ENCODE measurements at regions not wholly inside any gene's neighbourhood (a gene's known extent, or its start where the extent isn't known, plus 50 kb on each side); places are given as distances from the start of the nearest gene placed in this dataset.

DNA sequence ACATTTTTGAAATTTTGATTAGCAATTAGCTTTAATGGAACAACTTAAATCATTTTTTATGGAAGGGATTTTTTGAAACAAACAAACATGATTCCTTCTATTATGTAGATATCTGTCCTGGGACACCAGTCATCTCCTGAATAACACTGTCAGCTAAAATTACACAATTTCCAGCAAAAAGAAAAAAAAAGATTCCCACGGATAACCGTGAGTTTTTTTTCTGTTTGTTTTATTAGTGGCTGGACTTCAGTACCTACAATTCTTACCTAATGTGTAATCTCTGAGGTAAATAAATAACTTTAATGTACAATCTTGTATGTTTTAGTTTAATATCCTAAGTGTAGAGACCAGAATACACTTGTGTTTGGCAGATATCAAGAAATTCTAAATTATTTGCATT, 126.6 kb upstream of the KYNU start:
- CTCF ChIA-PET, result no interaction called here

DNA sequence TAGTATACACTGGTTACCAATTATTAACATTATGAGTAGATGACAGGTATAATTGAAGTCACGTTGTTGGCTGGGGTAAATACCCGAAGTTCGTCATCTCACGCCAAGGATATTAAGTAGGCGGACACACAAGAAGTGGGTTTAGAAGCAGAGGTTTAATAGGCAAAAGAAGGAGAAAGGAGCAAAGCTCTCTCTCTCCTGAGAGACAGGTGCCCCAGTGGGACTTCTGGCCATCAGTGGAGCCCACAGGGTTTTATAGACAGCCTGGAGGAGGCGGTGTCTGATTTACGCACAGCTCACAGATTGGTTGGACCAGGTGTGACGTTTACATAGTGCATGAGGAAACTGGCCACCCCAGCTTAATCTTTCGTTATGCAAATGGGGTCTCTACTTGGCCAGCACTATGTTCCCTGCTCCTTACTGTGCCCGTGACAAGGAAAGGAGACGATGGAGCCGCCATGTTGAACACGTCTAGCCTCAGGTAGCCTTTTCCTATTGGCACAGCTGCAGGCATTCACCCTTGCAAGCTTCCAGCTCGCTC, 128.8 kb upstream of the KYNU start:
- DNase-seq (no peak), ATAC-seq (replicated peaks in 1 of 4) (no peak)
- no peaks in the 10 kb centered on the region for H3K27me3 Mint-ChIP-seq
- Histone ChIP-seq H3K9me3 (no peaks in the 10 kb centered on the region), H3K27me3 (replicated peaks in 1 of 2; ENCODE audit: control insufficient read depth in 2 of 2, extremely low read depth in 1 of 2, insufficient read depth in 2 of 2, low read length in 1 of 2) (no peaks in the 10 kb centered on the region), H3K27ac (ENCODE audit: low read length) (no peak overlapping the region), H3K36me3 (ENCODE audit: control insufficient read depth in 2 of 2, extremely low read depth in 1 of 2, insufficient read depth in 1 of 2, low read length in 1 of 2) (no peaks in the 10 kb centered on the region), H3K4me1 (ENCODE audit: control insufficient read depth in 1 of 2, extremely low read depth in 1 of 2, insufficient read depth in 2 of 2, low read length in 2 of 2) (no peaks in the 10 kb centered on the region), H3K4me3 (ENCODE audit: control insufficient read depth in 1 of 2, extremely low read depth in 1 of 2, low read length in 1 of 2) (no peak overlapping the region)
- no peaks in the 10 kb centered on the region for H3K36me3 Mint-ChIP-seq
- H3K9me3 Mint-ChIP-seq, result peaks cover 4 to 8% (median 7%) of the 10 kb centered on the region in 3 donors
- H3K4me1 Mint-ChIP-seq, result no peaks in the 10 kb centered on the region
- 91% methylated on average over 10 of the region's 14 CpGs for WGBS (ENCODE audit: insufficient coverage)
- H3K4me3 Mint-ChIP-seq, result no peak overlapping the region
- CTCF ChIA-PET, result no interaction called here
- no peak overlapping the region for H3K27ac Mint-ChIP-seq
- POLR2A ChIA-PET, result no interaction called here

More for the DNA sequence above, 126.6 kb upstream of the KYNU start:
- Mint-ChIP-seq H3K36me3 (no peaks in the 10 kb centered on the region), H3K9me3 (peaks cover 2 to 9% (median 8%) of the 10 kb centered on the region in 3 donors), H3K4me3 (no peak overlapping the region), H3K27me3 (no peaks in the 10 kb centered on the region), H3K27ac (no peak overlapping the region), H3K4me1 (no peaks in the 10 kb centered on the region)
- Histone ChIP-seq H3K9me3 (no peaks in the 10 kb centered on the region), H3K4me1 (ENCODE audit: control insufficient read depth in 1 of 2, extremely low read depth in 1 of 2, insufficient read depth in 2 of 2, low read length in 2 of 2) (no peaks in the 10 kb centered on the region), H3K36me3 (ENCODE audit: control insufficient read depth in 2 of 2, extremely low read depth in 1 of 2, insufficient read depth in 1 of 2, low read length in 1 of 2) (no peaks in the 10 kb centered on the region), H3K27me3 (replicated peaks in 1 of 2; ENCODE audit: control insufficient read depth in 2 of 2, extremely low read depth in 1 of 2, insufficient read depth in 2 of 2, low read length in 1 of 2) (no peaks in the 10 kb centered on the region), H3K27ac (ENCODE audit: low read length) (no peak overlapping the region), H3K4me3 (ENCODE audit: control insufficient read depth in 1 of 2, extremely low read depth in 1 of 2, low read length in 1 of 2) (no peak overlapping the region)
- ATAC-seq (replicated peaks in 1 of 4), result no peak
- no CpG with 5 or more reads among the region's 2 CpGs for WGBS (ENCODE audit: insufficient coverage)
- POLR2A ChIA-PET, result no interaction called here
- DNase-seq, result no peak

DNA sequence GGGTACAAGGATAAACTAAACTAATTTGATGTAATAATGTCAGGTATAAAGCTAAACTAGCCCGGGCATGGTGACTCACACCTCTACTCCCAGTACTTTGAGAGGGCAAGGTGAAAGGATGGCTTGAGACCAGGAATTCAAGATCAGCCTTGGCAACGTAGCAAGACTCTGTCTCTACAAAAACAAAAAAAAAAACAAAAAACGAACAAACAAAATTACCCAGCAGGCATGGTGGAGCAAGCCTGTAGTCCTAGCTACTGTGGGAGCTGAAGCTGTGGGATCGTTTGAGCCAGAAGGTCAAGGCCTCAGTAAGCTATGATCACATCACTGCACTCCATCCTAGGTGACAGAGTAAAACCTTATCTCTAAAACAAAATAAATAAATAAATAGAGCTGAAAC, 131.8 kb upstream of the KYNU start:
- Mint-ChIP-seq H3K27ac (no peak overlapping the region), H3K27me3 (no peaks in the 10 kb centered on the region), H3K9me3 (peaks cover 0 to 6% (median 0%) of the 10 kb centered on the region in 3 donors), H3K4me1 (no peaks in the 10 kb centered on the region), H3K36me3 (no peaks in the 10 kb centered on the region), H3K4me3 (no peak overlapping the region)
- POLR2A ChIA-PET, result no interaction called here
- no CpG with 5 or more reads among the region's 4 CpGs for WGBS (ENCODE audit: insufficient coverage)
- H3K4me1 ChIP-seq (ENCODE audit: control insufficient read depth in 1 of 2, extremely low read depth in 1 of 2, insufficient read depth in 2 of 2, low read length in 2 of 2), result no peaks in the 10 kb centered on the region
- H3K9me3 ChIP-seq, result no peaks in the 10 kb centered on the region
- no peak overlapping the region for H3K27ac ChIP-seq (ENCODE audit: low read length)
- no peaks in the 10 kb centered on the region for H3K27me3 ChIP-seq (replicated peaks in 1 of 2; ENCODE audit: control insufficient read depth in 2 of 2, extremely low read depth in 1 of 2, insufficient read depth in 2 of 2, low read length in 1 of 2)
- no peak for DNase-seq
- no peak for ATAC-seq (replicated peaks in 1 of 4)
- H3K36me3 ChIP-seq (ENCODE audit: control insufficient read depth in 2 of 2, extremely low read depth in 1 of 2, insufficient read depth in 1 of 2, low read length in 1 of 2), result no peaks in the 10 kb centered on the region
- CTCF ChIA-PET, result no interaction called here
- H3K4me3 ChIP-seq (ENCODE audit: control insufficient read depth in 1 of 2, extremely low read depth in 1 of 2, low read length in 1 of 2), result no peak overlapping the region

DNA sequence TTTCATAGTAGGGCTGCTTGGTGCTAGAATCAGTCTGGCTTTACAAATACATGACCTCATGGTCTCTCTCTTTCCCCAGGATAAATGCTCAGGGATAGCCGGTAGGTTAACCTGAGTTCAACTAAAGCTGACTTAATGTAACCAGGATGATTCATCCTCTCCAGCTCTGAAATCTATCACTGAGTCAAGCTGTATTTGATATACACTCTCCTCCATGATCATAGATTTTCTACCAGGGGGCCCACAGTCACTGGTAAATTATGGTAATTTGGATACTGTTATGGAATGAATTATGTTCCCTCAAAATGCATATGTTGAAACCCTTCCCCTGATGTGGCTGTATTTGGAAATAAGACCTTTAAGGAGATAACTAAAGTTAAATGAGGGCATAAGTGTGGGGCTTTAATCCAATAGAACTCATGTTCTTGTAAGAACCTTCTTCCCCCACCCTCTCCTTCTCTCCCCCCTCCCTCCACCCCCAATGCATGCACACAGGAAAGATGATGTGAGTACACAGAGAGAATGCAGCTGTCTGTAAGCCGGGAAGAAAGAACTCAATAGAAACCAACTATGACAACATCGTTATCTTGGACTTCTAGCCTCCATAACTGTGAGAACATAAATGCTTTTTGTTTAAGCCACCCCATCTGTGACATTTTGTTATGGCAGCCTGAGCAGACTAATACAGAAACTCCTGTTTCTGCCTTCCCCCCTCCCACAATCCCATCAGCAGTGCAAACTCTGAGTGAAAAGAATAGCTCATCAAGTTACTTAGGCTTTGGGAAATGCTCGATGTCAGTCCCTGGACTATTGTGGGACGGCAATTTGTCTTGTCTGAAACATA, 134.9 kb upstream of the KYNU start:
- WGBS (ENCODE audit: insufficient coverage), result no CpG with 5 or more reads among the region's 5 CpGs
- ChIA-PET CTCF (interaction anchor here in 1 of 2 donors (0.7 kb wide), 1 partner anchor 144 kb away, joined by 3 read pairs; no protein-coding TSS in a partner anchor), POLR2A (no interaction called here)
- Mint-ChIP-seq H3K9me3 (peaks cover 0 to 10% (median 5%) of the 10 kb centered on the region in 3 donors), H3K27ac (no peak overlapping the region), H3K4me1 (no peaks in the 10 kb centered on the region), H3K36me3 (no peaks in the 10 kb centered on the region), H3K4me3 (no peak overlapping the region), H3K27me3 (no peaks in the 10 kb centered on the region)
- Histone ChIP-seq H3K27ac (ENCODE audit: low read length) (no peak overlapping the region), H3K27me3 (replicated peaks in 1 of 2; ENCODE audit: control insufficient read depth in 2 of 2, extremely low read depth in 1 of 2, insufficient read depth in 2 of 2, low read length in 1 of 2) (no peaks in the 10 kb centered on the region), H3K4me1 (ENCODE audit: control insufficient read depth in 1 of 2, extremely low read depth in 1 of 2, insufficient read depth in 2 of 2, low read length in 2 of 2) (no peaks in the 10 kb centered on the region), H3K4me3 (ENCODE audit: control insufficient read depth in 1 of 2, extremely low read depth in 1 of 2, low read length in 1 of 2) (no peak overlapping the region), H3K36me3 (ENCODE audit: control insufficient read depth in 2 of 2, extremely low read depth in 1 of 2, insufficient read depth in 1 of 2, low read length in 1 of 2) (no peaks in the 10 kb centered on the region), H3K9me3 (no peaks in the 10 kb centered on the region)
- ATAC-seq (replicated peaks in 1 of 4), result no peak
- DNase-seq, result no peak

DNA sequence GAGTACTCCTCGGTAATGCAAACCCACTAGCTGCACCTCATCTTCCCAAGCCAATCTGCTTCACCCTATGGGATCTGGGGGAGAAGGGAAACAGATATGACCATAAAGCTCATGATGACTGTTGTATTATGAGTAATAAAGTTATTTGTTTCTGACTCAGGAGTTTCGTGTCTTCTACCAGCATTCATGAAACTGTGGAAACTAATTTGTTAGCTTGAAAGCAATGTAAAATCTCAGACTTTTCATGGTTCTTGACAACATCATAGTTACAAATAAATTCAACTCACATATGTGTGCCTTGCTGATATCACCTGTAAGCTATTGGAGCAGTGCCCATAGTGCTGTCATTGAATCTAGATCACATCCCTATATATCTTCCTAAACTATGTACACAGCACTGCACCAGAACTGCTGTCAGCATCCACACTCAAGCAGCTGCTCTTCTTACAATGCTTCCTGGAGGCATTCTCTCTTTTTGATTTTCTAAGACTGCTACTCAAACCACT, 135.6 kb upstream of the KYNU start:
- ChIA-PET CTCF (no interaction called here), POLR2A (no interaction called here)
- Histone ChIP-seq H3K4me1 (ENCODE audit: control insufficient read depth in 1 of 2, extremely low read depth in 1 of 2, insufficient read depth in 2 of 2, low read length in 2 of 2) (no peaks in the 10 kb centered on the region), H3K27ac (ENCODE audit: low read length) (no peak overlapping the region), H3K4me3 (ENCODE audit: control insufficient read depth in 1 of 2, extremely low read depth in 1 of 2, low read length in 1 of 2) (no peak overlapping the region), H3K36me3 (ENCODE audit: control insufficient read depth in 2 of 2, extremely low read depth in 1 of 2, insufficient read depth in 1 of 2, low read length in 1 of 2) (no peaks in the 10 kb centered on the region), H3K9me3 (no peaks in the 10 kb centered on the region), H3K27me3 (replicated peaks in 1 of 2; ENCODE audit: control insufficient read depth in 2 of 2, extremely low read depth in 1 of 2, insufficient read depth in 2 of 2, low read length in 1 of 2) (no peaks in the 10 kb centered on the region)
- no peaks in the 10 kb centered on the region for H3K36me3 Mint-ChIP-seq
- no peaks in the 10 kb centered on the region for H3K4me1 Mint-ChIP-seq
- peaks cover 0 to 10% (median 5%) of the 10 kb centered on the region in 3 donors for H3K9me3 Mint-ChIP-seq
- ATAC-seq (replicated peaks in 1 of 4) (no peak), DNase-seq (no peak)
- no peaks in the 10 kb centered on the region for H3K27me3 Mint-ChIP-seq
- WGBS (ENCODE audit: insufficient coverage), result no CpG with 5 or more reads among the region's 2 CpGs
- H3K27ac Mint-ChIP-seq, result no peak overlapping the region
- H3K4me3 Mint-ChIP-seq, result no peak overlapping the region

DNA sequence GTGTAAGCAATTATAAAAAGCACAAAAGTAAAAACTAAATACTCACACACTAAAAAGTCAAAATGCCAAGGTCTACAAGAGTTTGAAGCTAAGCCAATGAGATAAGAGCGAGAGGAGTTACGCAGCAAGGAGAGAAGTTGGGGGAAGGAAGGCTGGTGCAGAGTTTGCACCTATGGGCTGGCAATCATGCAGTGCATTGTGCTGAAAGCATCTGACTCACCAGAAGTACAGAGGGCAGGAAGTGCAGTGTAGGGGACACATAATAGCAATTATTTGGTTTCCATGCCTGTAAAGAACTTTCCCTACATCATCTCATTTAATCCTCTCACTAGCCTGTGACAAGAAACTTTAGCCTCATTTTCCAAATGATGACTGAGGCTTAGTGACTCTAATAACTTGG, 142.7 kb upstream of the KYNU start:
- no peak for ATAC-seq (replicated peaks in 1 of 4)
- Mint-ChIP-seq H3K36me3 (no peaks in the 10 kb centered on the region), H3K27ac (no peak overlapping the region), H3K4me3 (no peak overlapping the region), H3K9me3 (peaks cover 0 to 8% (median 8%) of the 10 kb centered on the region in 3 donors), H3K27me3 (no peaks in the 10 kb centered on the region), H3K4me1 (no peaks in the 10 kb centered on the region)
- DNase-seq, result no peak
- H3K4me3 ChIP-seq (ENCODE audit: control insufficient read depth in 1 of 2, extremely low read depth in 1 of 2, low read length in 1 of 2), result no peak overlapping the region
- no peaks in the 10 kb centered on the region for H3K27me3 ChIP-seq (replicated peaks in 1 of 2; ENCODE audit: control insufficient read depth in 2 of 2, extremely low read depth in 1 of 2, insufficient read depth in 2 of 2, low read length in 1 of 2)
- H3K36me3 ChIP-seq (ENCODE audit: control insufficient read depth in 2 of 2, extremely low read depth in 1 of 2, insufficient read depth in 1 of 2, low read length in 1 of 2), result no peaks in the 10 kb centered on the region
- H3K27ac ChIP-seq (ENCODE audit: low read length), result no peak overlapping the region
- ChIA-PET CTCF (no interaction called here), POLR2A (no interaction called here)
- WGBS (ENCODE audit: insufficient coverage), result no CpG with 5 or more reads among the region's 2 CpGs
- H3K9me3 ChIP-seq, result no peaks in the 10 kb centered on the region
- H3K4me1 ChIP-seq (ENCODE audit: control insufficient read depth in 1 of 2, extremely low read depth in 1 of 2, insufficient read depth in 2 of 2, low read length in 2 of 2), result no peaks in the 10 kb centered on the region

Data from T-cell (primary cell).